Ishikawa (cell line): ENCODE measurements at regions not wholly inside any gene's neighbourhood (a gene's known extent, or its start where the extent isn't known, plus 50 kb on each side); places are given as distances from the start of the nearest gene placed in this dataset.

ENCODE experiments used
- EGR1 ChIP-seq: IDR thresholded peaks from 2 replicates; pipeline ENCODE4 v1.6.1; 2012
- EP300 ChIP-seq: IDR thresholded peaks from 2 replicates; pipeline ENCODE4 v1.6.1; 2012; ENCODE audit warnings: borderline replicate concordance
- FOXM1 ChIP-seq: IDR thresholded peaks from 2 replicates; pipeline ENCODE4 v1.6.1; 2012; ENCODE audit warnings: low read depth, borderline replicate concordance
- NFIC ChIP-seq: IDR thresholded peaks from 2 replicates; pipeline ENCODE4 v1.6.1; 2012
- RAD21 ChIP-seq: IDR thresholded peaks from 2 replicates; pipeline ENCODE4 v1.6.1; 2012; ENCODE audit warnings: low read depth
- REST ChIP-seq: IDR thresholded peaks from 2 replicates; pipeline ENCODE4 v1.6.1; 2012; ENCODE audit warnings: low read depth, mild to moderate bottlenecking
- TAF1 ChIP-seq: IDR thresholded peaks from 2 replicates; pipeline ENCODE4 v1.6.1; 2012; ENCODE audit warnings: low read depth, mild to moderate bottlenecking
- TEAD4 ChIP-seq: IDR thresholded peaks from 2 replicates; pipeline ENCODE4 v1.6.1; 2012
- YY1 ChIP-seq: IDR thresholded peaks from 2 replicates; pipeline ENCODE4 v1.6.1; 2012; ENCODE audit warnings: low read depth
- ZBTB7A ChIP-seq: IDR thresholded peaks from 2 replicates; pipeline ENCODE4 v1.6.1; 2012; ENCODE audit warnings: low read depth

- TF ChIP-seq TAF1 (no peak), EGR1 (no peak), YY1 (no peak), REST (no peak), TEAD4 (no peak), ZBTB7A (no peak), EP300 (no peak), RAD21 (no peak), NFIC (no peak), FOXM1 (no peak)
Measured at GRCh38 chr7:118844748-118845147, 620.2 kb downstream of the ANKRD7 start.
